A673 (cell line): ENCODE measurements at regions not wholly inside any gene's neighbourhood (a gene's known extent, or its start where the extent isn't known, plus 50 kb on each side); places are given as distances from the start of the nearest gene placed in this dataset.

ENCODE experiments used
- CTCF ChIP-seq: fragments of 300-800, 200-600 bp; sonication (generic); conservative IDR thresholded peaks from 2 replicates; pipeline ENCODE4 v1.5.1; 2017; ENCODE audit warnings: low read depth, mild to moderate bottlenecking, antibody characterized with exemption, low read length, moderate library complexity, mixed read lengths
- EZH2 ChIP-seq: fragments of 200-600 bp; sonication (generic); IDR thresholded peaks from 2 replicates; pipeline ENCODE4 v1.6.1; 2017; ENCODE audit warnings: borderline replicate concordance, low read depth, mild to moderate bottlenecking, mixed read lengths, antibody characterized with exemption, low read length; ENCODE audit not compliant: poor library complexity, severe bottlenecking

GRCh38 chr9:100852088-100852487, 176.4 kb upstream of the PLPPR1 start:
- TF ChIP-seq CTCF = no peak
- no peak for TF ChIP-seq EZH2
